ENCODE measurements at regions not wholly inside any gene's neighbourhood (a gene's known extent, or its start where the extent isn't known, plus 50 kb on each side); places are given as distances from the start of the nearest gene placed in this dataset.

DNA sequence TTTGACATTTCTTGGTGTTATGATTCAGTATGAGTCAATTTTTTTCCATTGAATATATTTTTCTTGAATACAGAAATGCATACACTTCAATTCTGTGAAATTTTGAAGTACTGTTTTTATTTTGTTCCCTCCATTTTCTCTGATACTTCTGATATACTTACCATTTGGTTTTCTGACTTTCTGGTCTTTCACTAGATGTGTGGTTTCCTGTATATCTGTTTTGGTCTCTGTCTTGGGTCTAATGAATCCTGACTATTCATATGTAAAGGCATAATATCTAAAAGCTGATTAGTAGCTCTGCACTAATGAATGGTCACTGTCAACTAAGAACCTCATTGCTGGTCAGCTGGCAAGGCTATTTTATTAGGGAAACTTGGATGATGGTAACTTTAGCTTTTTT lies 345.6 kb downstream of the GRB14 start:
- TF ChIP-seq POLR2A (IDR thresholded peaks at IDR 0.05): no peak
- no peak for TF ChIP-seq POLR2AphosphoS5 (IDR thresholded peaks at IDR 0.05)
- TF ChIP-seq, protein P1, sequence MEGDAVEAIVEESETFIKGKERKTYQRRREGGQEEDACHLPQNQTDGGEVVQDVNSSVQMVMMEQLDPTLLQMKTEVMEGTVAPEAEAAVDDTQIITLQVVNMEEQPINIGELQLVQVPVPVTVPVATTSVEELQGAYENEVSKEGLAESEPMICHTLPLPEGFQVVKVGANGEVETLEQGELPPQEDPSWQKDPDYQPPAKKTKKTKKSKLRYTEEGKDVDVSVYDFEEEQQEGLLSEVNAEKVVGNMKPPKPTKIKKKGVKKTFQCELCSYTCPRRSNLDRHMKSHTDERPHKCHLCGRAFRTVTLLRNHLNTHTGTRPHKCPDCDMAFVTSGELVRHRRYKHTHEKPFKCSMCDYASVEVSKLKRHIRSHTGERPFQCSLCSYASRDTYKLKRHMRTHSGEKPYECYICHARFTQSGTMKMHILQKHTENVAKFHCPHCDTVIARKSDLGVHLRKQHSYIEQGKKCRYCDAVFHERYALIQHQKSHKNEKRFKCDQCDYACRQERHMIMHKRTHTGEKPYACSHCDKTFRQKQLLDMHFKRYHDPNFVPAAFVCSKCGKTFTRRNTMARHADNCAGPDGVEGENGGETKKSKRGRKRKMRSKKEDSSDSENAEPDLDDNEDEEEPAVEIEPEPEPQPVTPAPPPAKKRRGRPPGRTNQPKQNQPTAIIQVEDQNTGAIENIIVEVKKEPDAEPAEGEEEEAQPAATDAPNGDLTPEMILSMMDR (IDR thresholded peaks at IDR 0.05): no peak
